Ovary (tissue), 3 donors: ENCODE measurements at regions not wholly inside any gene's neighbourhood (a gene's known extent, or its start where the extent isn't known, plus 50 kb on each side); places are given as distances from the start of the nearest gene placed in this dataset.

ENCODE experiments used
- EP300 ChIP-seq: sonication (generic); formaldehyde crosslinking; IDR thresholded peaks from one replicate; pipeline ENCODE4 v1.6.1; 2017; ENCODE audit warnings: antibody characterized with exemption
- TF ChIP-seq, protein P1 (sequence below), 3 donors: fragments of 450-650 bp in 2 of 3; fragments of 200-600 bp in 1 of 3; IDR thresholded peaks; one replicate each; pipeline versions ENCODE4 v1.5.1 to v1.8.0; 2016 to 2022; ENCODE audit warnings: antibody characterized with exemption in 3 of 3, mild to moderate bottlenecking in 1 of 3
- donor health status: DM: no; HTN: no; CAD: no.

- no peak for TF ChIP-seq EP300
- TF ChIP-seq, protein P1, sequence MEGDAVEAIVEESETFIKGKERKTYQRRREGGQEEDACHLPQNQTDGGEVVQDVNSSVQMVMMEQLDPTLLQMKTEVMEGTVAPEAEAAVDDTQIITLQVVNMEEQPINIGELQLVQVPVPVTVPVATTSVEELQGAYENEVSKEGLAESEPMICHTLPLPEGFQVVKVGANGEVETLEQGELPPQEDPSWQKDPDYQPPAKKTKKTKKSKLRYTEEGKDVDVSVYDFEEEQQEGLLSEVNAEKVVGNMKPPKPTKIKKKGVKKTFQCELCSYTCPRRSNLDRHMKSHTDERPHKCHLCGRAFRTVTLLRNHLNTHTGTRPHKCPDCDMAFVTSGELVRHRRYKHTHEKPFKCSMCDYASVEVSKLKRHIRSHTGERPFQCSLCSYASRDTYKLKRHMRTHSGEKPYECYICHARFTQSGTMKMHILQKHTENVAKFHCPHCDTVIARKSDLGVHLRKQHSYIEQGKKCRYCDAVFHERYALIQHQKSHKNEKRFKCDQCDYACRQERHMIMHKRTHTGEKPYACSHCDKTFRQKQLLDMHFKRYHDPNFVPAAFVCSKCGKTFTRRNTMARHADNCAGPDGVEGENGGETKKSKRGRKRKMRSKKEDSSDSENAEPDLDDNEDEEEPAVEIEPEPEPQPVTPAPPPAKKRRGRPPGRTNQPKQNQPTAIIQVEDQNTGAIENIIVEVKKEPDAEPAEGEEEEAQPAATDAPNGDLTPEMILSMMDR (IDR thresholded peaks at IDR 0.05), result no peak
Observed at GRCh38 chr6:120055071-120055470, 705.5 kb upstream of the MAN1A1 start.
